ENCODE measurements at regions not wholly inside any gene's neighbourhood (a gene's known extent, or its start where the extent isn't known, plus 50 kb on each side); places are given as distances from the start of the nearest gene placed in this dataset.
A peak's percentile ranks its signal among the peaks of the same experiment; 100 is the strongest.
"Not testable (repeated sequence)": the region's sequence is repeated elsewhere in the genome, so short reads cannot be mapped to it uniquely, and the experiment has no call there.

DNA sequence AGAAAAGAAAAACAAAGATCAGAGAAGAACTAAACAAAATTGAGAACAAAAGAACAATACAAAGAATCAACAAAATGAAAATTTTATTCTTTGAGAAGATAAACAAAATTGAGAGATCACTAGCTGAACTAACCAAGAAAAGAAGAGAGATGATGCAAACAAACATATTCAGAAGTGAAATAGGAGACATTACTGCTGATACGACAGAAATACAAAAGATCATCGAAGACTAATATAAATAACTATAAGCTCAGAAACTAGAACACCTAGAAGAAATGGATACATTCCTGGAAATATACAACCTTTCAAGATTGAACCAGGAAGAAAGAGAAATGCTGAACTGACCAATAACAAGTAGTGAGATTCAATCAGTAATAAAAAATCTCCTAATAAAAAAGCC is 533.1 kb upstream of the PPP2R3A start:
- Histone ChIP-seq H3K27me3 (no peaks in the 10 kb centered on the region), H3K4me3 (no peak overlapping the region), H3K9me2 (replicated peaks; ENCODE audit: insufficient read depth) (no peaks in the 10 kb centered on the region), H3K27ac (no peak overlapping the region), H4K20me1 (ENCODE audit: insufficient read depth, poor library complexity, severe bottlenecking) (no peaks in the 10 kb centered on the region), H2AFZ (no peak overlapping the region), H3K4me2 (no peak overlapping the region), H3K79me2 (peaks cover 21% of the 10 kb centered on the region), H3K4me1 (ENCODE audit: insufficient read depth) (no peaks in the 10 kb centered on the region), H3K9me3 (ENCODE audit: low read depth) (no peaks in the 10 kb centered on the region), H3K36me3 (replicated peaks; ENCODE audit: insufficient read depth, low read depth) (no peaks in the 10 kb centered on the region)
- no peak for TF ChIP-seq EZH2phosphoT487 (IDR thresholded peaks at IDR 0.05; ENCODE audit: low read depth, severe bottlenecking, unreplicated experiment)
- TF ChIP-seq, protein P1, sequence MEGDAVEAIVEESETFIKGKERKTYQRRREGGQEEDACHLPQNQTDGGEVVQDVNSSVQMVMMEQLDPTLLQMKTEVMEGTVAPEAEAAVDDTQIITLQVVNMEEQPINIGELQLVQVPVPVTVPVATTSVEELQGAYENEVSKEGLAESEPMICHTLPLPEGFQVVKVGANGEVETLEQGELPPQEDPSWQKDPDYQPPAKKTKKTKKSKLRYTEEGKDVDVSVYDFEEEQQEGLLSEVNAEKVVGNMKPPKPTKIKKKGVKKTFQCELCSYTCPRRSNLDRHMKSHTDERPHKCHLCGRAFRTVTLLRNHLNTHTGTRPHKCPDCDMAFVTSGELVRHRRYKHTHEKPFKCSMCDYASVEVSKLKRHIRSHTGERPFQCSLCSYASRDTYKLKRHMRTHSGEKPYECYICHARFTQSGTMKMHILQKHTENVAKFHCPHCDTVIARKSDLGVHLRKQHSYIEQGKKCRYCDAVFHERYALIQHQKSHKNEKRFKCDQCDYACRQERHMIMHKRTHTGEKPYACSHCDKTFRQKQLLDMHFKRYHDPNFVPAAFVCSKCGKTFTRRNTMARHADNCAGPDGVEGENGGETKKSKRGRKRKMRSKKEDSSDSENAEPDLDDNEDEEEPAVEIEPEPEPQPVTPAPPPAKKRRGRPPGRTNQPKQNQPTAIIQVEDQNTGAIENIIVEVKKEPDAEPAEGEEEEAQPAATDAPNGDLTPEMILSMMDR (IDR thresholded peaks at IDR 0.05; ENCODE audit: poor library complexity), result no peak
- TF ChIP-seq EZH2 (IDR thresholded peaks at IDR 0.05; ENCODE audit: borderline replicate concordance), result no peak
- DNase-seq (ENCODE audit: low spot score), result no peak
- 92% methylated on average over 2 of the region's 2 CpGs for WGBS (ENCODE audit: low lambda C conversion rate, missing lambda C conversion rate)

DNA sequence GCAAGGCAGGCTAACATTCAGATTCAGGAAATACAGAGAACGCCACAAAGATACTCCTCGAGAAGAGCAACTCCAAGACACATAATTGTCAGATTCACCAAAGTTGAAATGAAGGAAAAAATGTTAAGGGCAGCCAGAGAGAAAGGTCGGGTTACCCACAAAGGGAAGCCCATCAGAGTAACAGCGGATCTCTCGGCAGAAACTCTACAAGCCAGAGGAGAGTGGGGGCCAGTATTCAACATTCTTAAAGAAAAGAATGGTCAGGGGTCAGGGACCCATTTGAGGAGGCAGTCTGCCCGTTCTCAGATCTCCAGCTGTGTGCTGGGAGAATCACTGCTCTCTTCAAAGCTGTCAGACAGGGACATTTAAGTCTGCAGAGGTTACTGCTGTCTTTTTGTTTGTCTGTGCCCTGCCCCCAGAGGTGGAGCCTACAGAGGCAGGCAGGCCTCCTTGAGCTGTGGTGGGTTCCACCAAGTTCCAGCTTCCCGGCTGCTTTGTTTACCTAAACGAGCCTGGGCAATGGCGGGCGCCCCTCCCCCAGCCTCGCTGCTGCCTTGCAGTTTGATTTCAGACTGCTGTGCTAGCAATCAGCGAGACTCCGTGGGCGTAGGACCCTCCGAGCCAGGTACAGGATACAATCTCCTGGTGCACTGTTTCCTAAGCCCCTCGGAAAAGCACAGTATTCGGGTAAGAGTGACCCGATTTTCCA is 526.5 kb upstream of the PPP2R3A start:
- peak overlapping the region; percentile 24 for H3K4me3 ChIP-seq
- not testable (repeated sequence) for H3K79me2 ChIP-seq; H3K36me3 ChIP-seq (replicated peaks; ENCODE audit: insufficient read depth, low read depth); H3K9me2 ChIP-seq (replicated peaks; ENCODE audit: insufficient read depth); H4K20me1 ChIP-seq (ENCODE audit: insufficient read depth, poor library complexity, severe bottlenecking); H3K27me3 ChIP-seq; H3K4me1 ChIP-seq (ENCODE audit: insufficient read depth); H3K9me3 ChIP-seq (ENCODE audit: low read depth)
- 12% methylated on average over 18 of the region's 18 CpGs for WGBS (ENCODE audit: low lambda C conversion rate, missing lambda C conversion rate)
- H2AFZ ChIP-seq, result peak overlapping the region; percentile 84
- H3K27ac ChIP-seq, result peak overlapping the region; percentile 74
- H3K4me2 ChIP-seq, result peak overlapping the region; percentile 80
- DNase-seq (ENCODE audit: low spot score), result peak; percentile 19

DNA sequence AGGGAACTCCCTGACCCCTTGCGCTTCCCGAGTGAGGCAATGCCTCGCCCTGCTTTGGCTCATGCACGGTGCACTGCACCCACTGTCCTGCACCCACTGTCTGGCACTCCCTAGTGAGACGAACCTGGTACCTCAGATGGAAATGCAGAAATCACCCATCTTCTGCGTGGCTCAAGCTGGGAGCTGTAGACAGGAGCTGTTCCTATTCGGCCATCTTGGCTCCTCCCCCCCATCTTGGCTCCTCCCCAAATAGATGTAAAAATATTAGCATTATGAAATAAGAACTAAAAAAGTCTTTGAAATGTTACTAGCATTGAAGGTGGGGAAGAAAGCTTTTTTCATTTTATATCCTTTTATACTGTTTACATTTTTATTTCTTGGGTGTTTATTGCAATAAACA is 525.9 kb upstream of the PPP2R3A start:
- not testable (repeated sequence) for H4K20me1 ChIP-seq (ENCODE audit: insufficient read depth, poor library complexity, severe bottlenecking); H3K27me3 ChIP-seq; H3K9me3 ChIP-seq (ENCODE audit: low read depth); H3K79me2 ChIP-seq; H3K9me2 ChIP-seq (replicated peaks; ENCODE audit: insufficient read depth); H3K4me1 ChIP-seq (ENCODE audit: insufficient read depth); H3K36me3 ChIP-seq (replicated peaks; ENCODE audit: insufficient read depth, low read depth)
- Histone ChIP-seq H3K4me2 (peak overlapping the region; percentile 80), H3K27ac (peak overlapping the region; percentile 74), H3K4me3 (peak overlapping the region; percentile 24), H2AFZ (peak overlapping the region; percentile 84)
- DNase-seq (ENCODE audit: low spot score), result peak; percentile 32
- 6% methylated on average over 7 of the region's 7 CpGs for WGBS (ENCODE audit: low lambda C conversion rate, missing lambda C conversion rate)

DNA sequence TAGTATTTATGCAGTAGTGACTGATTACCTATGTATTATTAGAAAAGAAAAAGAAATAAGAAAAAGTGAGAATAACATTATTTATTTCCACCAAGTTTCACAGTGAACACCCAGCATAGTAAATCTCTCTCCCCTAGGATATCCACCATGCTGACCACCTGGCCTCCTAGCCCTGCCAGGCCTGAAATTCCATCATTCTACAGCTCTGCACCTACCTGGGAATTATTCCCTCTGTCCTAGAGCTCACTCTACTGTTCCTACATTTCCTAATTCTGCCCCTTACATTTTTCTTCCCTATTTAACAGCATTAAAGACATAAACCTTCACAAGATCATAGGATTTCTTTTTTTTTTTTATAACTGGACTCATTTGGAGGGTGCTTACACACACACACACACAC is 525.3 kb upstream of the PPP2R3A start:
- no peak overlapping the region for H2AFZ ChIP-seq
- H3K27me3 ChIP-seq, result no peaks in the 10 kb centered on the region
- H3K79me2 ChIP-seq, result peaks cover 4% of the 10 kb centered on the region
- no peak overlapping the region for H3K4me2 ChIP-seq
- no peak overlapping the region for H3K27ac ChIP-seq
- H3K4me1 ChIP-seq (ENCODE audit: insufficient read depth), result peaks cover 4% of the 10 kb centered on the region
- no peaks in the 10 kb centered on the region for H3K36me3 ChIP-seq (replicated peaks; ENCODE audit: insufficient read depth, low read depth)
- H3K9me2 ChIP-seq (replicated peaks; ENCODE audit: insufficient read depth), result no peaks in the 10 kb centered on the region
- H3K4me3 ChIP-seq, result no peak overlapping the region
- TF ChIP-seq EZH2 (IDR thresholded peaks at IDR 0.05; ENCODE audit: borderline replicate concordance) (no peak), EZH2phosphoT487 (IDR thresholded peaks at IDR 0.05; ENCODE audit: low read depth, severe bottlenecking, unreplicated experiment) (no peak)
- TF ChIP-seq, protein P1 (IDR thresholded peaks at IDR 0.05; ENCODE audit: poor library complexity), result no peak
- no peaks in the 10 kb centered on the region for H3K9me3 ChIP-seq (ENCODE audit: low read depth)
- H4K20me1 ChIP-seq (ENCODE audit: insufficient read depth, poor library complexity, severe bottlenecking), result no peaks in the 10 kb centered on the region
- no peak for DNase-seq (ENCODE audit: low spot score)
